ENCODE measurements at regions not wholly inside any gene's neighbourhood (a gene's known extent, or its start where the extent isn't known, plus 50 kb on each side); places are given as distances from the start of the nearest gene placed in this dataset.

GRCh38 chr2:137729305-137729704, 235.0 kb upstream of the HNMT start:
- ATAC-seq, result no peak
- H3K36me3 Mint-ChIP-seq (ENCODE audit: low read depth), result no peaks in the 10 kb centered on the region
- no peak for DNase-seq
- no peaks in the 10 kb centered on the region for H3K4me1 Mint-ChIP-seq
- no peak overlapping the region for H3K27ac Mint-ChIP-seq
- H3K27me3 Mint-ChIP-seq, result no peaks in the 10 kb centered on the region
- H3K9me3 Mint-ChIP-seq, result peaks cover 14% of the 10 kb centered on the region
- H3K4me3 Mint-ChIP-seq, result no peak overlapping the region

GRCh38 chr2:137737559-137737958, 226.7 kb upstream of the HNMT start:
- no peaks in the 10 kb centered on the region for H3K36me3 Mint-ChIP-seq (ENCODE audit: low read depth)
- no peak overlapping the region for H3K4me3 Mint-ChIP-seq
- no peaks in the 10 kb centered on the region for H3K4me1 Mint-ChIP-seq
- ATAC-seq (no peak), DNase-seq (no peak)
- no peak overlapping the region for H3K27ac Mint-ChIP-seq
- no peaks in the 10 kb centered on the region for H3K27me3 Mint-ChIP-seq
- peaks cover 6% of the 10 kb centered on the region for H3K9me3 Mint-ChIP-seq

- no peak overlapping the region for H3K27ac Mint-ChIP-seq
- H3K9me3 Mint-ChIP-seq, result peaks cover 4% of the 10 kb centered on the region
- no peak for ATAC-seq
- H3K4me1 Mint-ChIP-seq, result no peaks in the 10 kb centered on the region
- H3K36me3 Mint-ChIP-seq (ENCODE audit: low read depth), result no peaks in the 10 kb centered on the region
- no peaks in the 10 kb centered on the region for H3K27me3 Mint-ChIP-seq
- H3K4me3 Mint-ChIP-seq, result no peak overlapping the region
- DNase-seq, result no peak
Observed at GRCh38 chr2:137741784-137742362, 222.4 kb upstream of the HNMT start.

GRCh38 chr2:137747509-137747908, 216.8 kb upstream of the HNMT start:
- ATAC-seq, result no peak
- no peak for DNase-seq
- Mint-ChIP-seq H3K27me3 (no peaks in the 10 kb centered on the region), H3K9me3 (no peaks in the 10 kb centered on the region), H3K36me3 (ENCODE audit: low read depth) (no peaks in the 10 kb centered on the region), H3K4me3 (no peak overlapping the region), H3K27ac (no peak overlapping the region), H3K4me1 (no peaks in the 10 kb centered on the region)

GRCh38 chr2:137748533-137748932, 215.7 kb upstream of the HNMT start:
- no peaks in the 10 kb centered on the region for H3K4me1 Mint-ChIP-seq
- no peak overlapping the region for H3K27ac Mint-ChIP-seq
- no peaks in the 10 kb centered on the region for H3K27me3 Mint-ChIP-seq
- ATAC-seq (no peak), DNase-seq (no peak)
- no peak overlapping the region for H3K4me3 Mint-ChIP-seq
- no peaks in the 10 kb centered on the region for H3K36me3 Mint-ChIP-seq (ENCODE audit: low read depth)
- H3K9me3 Mint-ChIP-seq, result peaks cover under 1% of the 10 kb centered on the region

GRCh38 chr2:137764646-137765045, 199.6 kb upstream of the HNMT start:
- no peak overlapping the region for H3K4me3 Mint-ChIP-seq
- peaks cover 4% of the 10 kb centered on the region for H3K9me3 Mint-ChIP-seq
- H3K4me1 Mint-ChIP-seq, result no peaks in the 10 kb centered on the region
- ATAC-seq (no peak), DNase-seq (no peak)
- H3K27ac Mint-ChIP-seq, result no peak overlapping the region
- H3K27me3 Mint-ChIP-seq, result peaks cover 1% of the 10 kb centered on the region
- H3K36me3 Mint-ChIP-seq (ENCODE audit: low read depth), result no peaks in the 10 kb centered on the region

GRCh38 chr2:137769406-137769805, 194.9 kb upstream of the HNMT start:
- Mint-ChIP-seq H3K36me3 (ENCODE audit: low read depth) (no peaks in the 10 kb centered on the region), H3K4me3 (no peak overlapping the region), H3K27me3 (peaks cover 1% of the 10 kb centered on the region), H3K4me1 (no peaks in the 10 kb centered on the region), H3K9me3 (no peaks in the 10 kb centered on the region), H3K27ac (no peak overlapping the region)
- no peak for ATAC-seq
- no peak for DNase-seq

GRCh38 chr2:137770166-137770565, 194.1 kb upstream of the HNMT start:
- H3K4me1 Mint-ChIP-seq, result no peaks in the 10 kb centered on the region
- no peaks in the 10 kb centered on the region for H3K36me3 Mint-ChIP-seq (ENCODE audit: low read depth)
- H3K9me3 Mint-ChIP-seq, result no peaks in the 10 kb centered on the region
- H3K4me3 Mint-ChIP-seq, result no peak overlapping the region
- H3K27me3 Mint-ChIP-seq, result peaks cover 1% of the 10 kb centered on the region
- ATAC-seq (no peak), DNase-seq (no peak)
- no peak overlapping the region for H3K27ac Mint-ChIP-seq

- H3K4me3 Mint-ChIP-seq, result no peak overlapping the region
- no peaks in the 10 kb centered on the region for H3K36me3 Mint-ChIP-seq (ENCODE audit: low read depth)
- peaks cover 1% of the 10 kb centered on the region for H3K27me3 Mint-ChIP-seq
- H3K9me3 Mint-ChIP-seq, result no peaks in the 10 kb centered on the region
- no peak for ATAC-seq
- H3K27ac Mint-ChIP-seq, result no peak overlapping the region
- DNase-seq, result no peak
- no peaks in the 10 kb centered on the region for H3K4me1 Mint-ChIP-seq
Observed at GRCh38 chr2:137771064-137771463, 193.2 kb upstream of the HNMT start.

- Mint-ChIP-seq H3K27me3 (peaks cover 1% of the 10 kb centered on the region), H3K4me1 (no peaks in the 10 kb centered on the region), H3K9me3 (no peaks in the 10 kb centered on the region), H3K27ac (no peak overlapping the region), H3K4me3 (no peak overlapping the region), H3K36me3 (ENCODE audit: low read depth) (no peaks in the 10 kb centered on the region)
- DNase-seq (no peak), ATAC-seq (no peak)
Observed at GRCh38 chr2:137772451-137772850, 191.8 kb upstream of the HNMT start.

GRCh38 chr2:137775529-137775928, 188.7 kb upstream of the HNMT start:
- DNase-seq, result no peak
- H3K27ac Mint-ChIP-seq, result no peak overlapping the region
- H3K4me1 Mint-ChIP-seq, result no peaks in the 10 kb centered on the region
- ATAC-seq, result no peak
- no peaks in the 10 kb centered on the region for H3K27me3 Mint-ChIP-seq
- H3K4me3 Mint-ChIP-seq, result no peak overlapping the region
- H3K9me3 Mint-ChIP-seq, result no peaks in the 10 kb centered on the region
- H3K36me3 Mint-ChIP-seq (ENCODE audit: low read depth), result no peaks in the 10 kb centered on the region

- H3K27ac Mint-ChIP-seq, result no peak overlapping the region
- H3K9me3 Mint-ChIP-seq, result no peaks in the 10 kb centered on the region
- H3K4me1 Mint-ChIP-seq, result no peaks in the 10 kb centered on the region
- ATAC-seq (no peak), DNase-seq (no peak)
- H3K27me3 Mint-ChIP-seq, result no peaks in the 10 kb centered on the region
- H3K4me3 Mint-ChIP-seq, result no peak overlapping the region
- no peaks in the 10 kb centered on the region for H3K36me3 Mint-ChIP-seq (ENCODE audit: low read depth)
Observed at GRCh38 chr2:137776697-137777096, 187.6 kb upstream of the HNMT start.

GRCh38 chr2:137797641-137798040, 166.6 kb upstream of the HNMT start:
- no peaks in the 10 kb centered on the region for H3K4me1 Mint-ChIP-seq
- no peaks in the 10 kb centered on the region for H3K36me3 Mint-ChIP-seq (ENCODE audit: low read depth)
- DNase-seq (no peak), ATAC-seq (no peak)
- peaks cover 3% of the 10 kb centered on the region for H3K9me3 Mint-ChIP-seq
- H3K27ac Mint-ChIP-seq, result no peak overlapping the region
- H3K27me3 Mint-ChIP-seq, result no peaks in the 10 kb centered on the region
- H3K4me3 Mint-ChIP-seq, result no peak overlapping the region

GRCh38 chr2:137799600-137799999, 164.7 kb upstream of the HNMT start:
- H3K4me3 Mint-ChIP-seq, result no peak overlapping the region
- H3K4me1 Mint-ChIP-seq, result no peaks in the 10 kb centered on the region
- no peaks in the 10 kb centered on the region for H3K36me3 Mint-ChIP-seq (ENCODE audit: low read depth)
- DNase-seq (no peak), ATAC-seq (no peak)
- H3K9me3 Mint-ChIP-seq, result peaks cover 3% of the 10 kb centered on the region
- H3K27ac Mint-ChIP-seq, result no peak overlapping the region
- H3K27me3 Mint-ChIP-seq, result no peaks in the 10 kb centered on the region

GRCh38 chr2:137800386-137800785, 163.9 kb upstream of the HNMT start:
- Mint-ChIP-seq H3K27ac (no peak overlapping the region), H3K4me1 (no peaks in the 10 kb centered on the region), H3K27me3 (no peaks in the 10 kb centered on the region), H3K4me3 (no peak overlapping the region), H3K36me3 (ENCODE audit: low read depth) (no peaks in the 10 kb centered on the region), H3K9me3 (peaks cover 4% of the 10 kb centered on the region)
- DNase-seq (no peak), ATAC-seq (no peak)

- Mint-ChIP-seq H3K4me3 (no peak overlapping the region), H3K4me1 (no peaks in the 10 kb centered on the region), H3K36me3 (ENCODE audit: low read depth) (no peaks in the 10 kb centered on the region), H3K27ac (no peak overlapping the region), H3K27me3 (no peaks in the 10 kb centered on the region), H3K9me3 (peaks cover 7% of the 10 kb centered on the region)
- DNase-seq (no peak), ATAC-seq (no peak)
Observed at GRCh38 chr2:137801228-137801627, 163.0 kb upstream of the HNMT start.

Data from activated naive CD8-positive, alpha-beta T cell treated with anti-CD3 and anti-CD28 coated beads, Interleukin-2, amount 50 U/mL, for 24 hours (primary cell).